Lower leg skin (tissue), 4 donors: ENCODE measurements at regions not wholly inside any gene's neighbourhood (a gene's known extent, or its start where the extent isn't known, plus 50 kb on each side); places are given as distances from the start of the nearest gene placed in this dataset.

Source experiments
- DNase-seq, 2 donors: peaks; one replicate each; pipeline ENCODE4 v3.0.0-alpha.2; 2019; ENCODE audit warnings: low spot score in 2 of 2
- H3K4me3 ChIP-seq: fragments of 200-600 bp; sonication (generic); 2 replicates; pipeline ENCODE4 v1.5.1; 2017; ENCODE audit warnings: mild to moderate bottlenecking, low read depth; ENCODE audit not compliant: poor library complexity, severe bottlenecking
- CTCF ChIP-seq, 3 donors: fragments of 450-650 bp; IDR thresholded peaks; one replicate each; pipeline ENCODE4 v1.5.1; 2016; ENCODE audit warnings: antibody characterized with exemption in 3 of 3, mild to moderate bottlenecking in 3 of 3, moderate library complexity in 2 of 3
- POLR2A ChIP-seq, 2 donors: fragments of 450-650 bp; IDR thresholded peaks; one replicate each; pipeline ENCODE4 v1.6.1; 2016 to 2017; ENCODE audit warnings: antibody characterized with exemption in 2 of 2, mild to moderate bottlenecking in 1 of 2, moderate library complexity in 1 of 2
- WGBS, 2 donors: methylation state at CpG; one replicate each; pipeline ENCODE4 v1.1.5; 2018; 5-methylcytosine and 5-hydroxymethylcytosine counted together
- intact Hi-C: fragments of 100-400 bp; cut with DNase I; formaldehyde crosslinking; loops from one replicate; pipeline ENCODE4 v1.15.0; 2023; ENCODE audit warnings: low total_unique reads

- DNase-seq: no peak
- intact Hi-C loops: no loop called here
- TF ChIP-seq CTCF (IDR thresholded peaks at IDR 0.05): no peak
- TF ChIP-seq POLR2A (IDR thresholded peaks at IDR 0.05): no peak
- H3K4me3 ChIP-seq: no peak overlapping the region
- 69 to 80% methylated on average over 3 of the region's 3 CpGs for whole genome bisulfite sequencing, 2 donors
Measured at GRCh38 chr1:78722947-78723346, 73.3 kb downstream of the IFI44 start.

- H3K4me3 ChIP-seq: no peak overlapping the region
- 91 to 93% methylated on average over 1 of the region's 1 CpG for WGBS, 2 donors
- TF ChIP-seq CTCF (IDR thresholded peaks at IDR 0.05) (no peak), POLR2A (IDR thresholded peaks at IDR 0.05) (no peak)
- DNase-seq: no peak
- intact Hi-C loops: no loop called here
Measured at GRCh38 chr1:78726686-78727085, 77.1 kb downstream of the IFI44 start.

DNA sequence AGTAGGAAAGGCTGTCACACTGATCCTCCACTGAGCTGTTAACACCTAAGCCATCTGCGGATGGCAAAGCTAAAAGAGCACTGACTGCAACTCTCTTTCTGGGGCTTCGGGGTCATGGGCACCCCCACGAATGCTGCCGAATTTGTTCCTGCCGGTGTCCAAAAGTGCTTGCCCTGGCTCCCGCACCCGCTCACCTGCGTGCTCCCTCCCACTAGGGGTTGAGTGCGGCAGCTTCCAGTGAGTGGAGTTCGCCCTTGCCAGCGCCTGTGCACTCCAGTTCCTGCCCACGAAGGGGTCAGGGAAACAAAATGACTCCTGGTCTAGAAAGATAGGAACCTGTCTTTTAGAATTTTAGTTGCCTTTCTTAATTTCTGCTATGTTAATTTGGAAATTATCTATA, 78.7 kb downstream of the IFI44 start:
- WGBS, 2 donors: 91 to 93% methylated on average over 12 of the region's 12 CpGs
- intact Hi-C loops: no loop called here
- TF ChIP-seq CTCF (IDR thresholded peaks at IDR 0.05): no peak
- no peak for TF ChIP-seq POLR2A (IDR thresholded peaks at IDR 0.05)
- DNase-seq: no peak
- H3K4me3 ChIP-seq: no peak overlapping the region

DNA sequence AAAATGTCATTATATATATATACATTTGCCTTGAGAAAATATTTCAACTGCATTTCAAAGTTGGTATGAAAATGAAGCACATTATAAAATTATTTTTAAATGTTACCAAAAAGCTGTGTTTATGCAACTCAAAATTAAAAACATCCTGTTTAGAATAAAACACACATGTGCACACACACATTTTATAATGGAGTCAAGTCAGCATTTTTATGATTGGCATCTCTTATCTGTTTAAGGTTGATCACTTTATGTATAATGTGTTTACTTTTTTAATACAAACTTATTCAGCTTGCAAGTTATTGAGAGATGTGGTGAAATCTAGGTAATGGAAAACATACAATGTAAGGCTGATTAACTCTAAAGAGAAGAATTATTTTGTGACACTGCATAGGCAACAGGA, 80.4 kb downstream of the IFI44 start:
- no peak for DNase-seq
- H3K4me3 ChIP-seq: no peak overlapping the region
- intact Hi-C loops: no loop called here
- TF ChIP-seq POLR2A (IDR thresholded peaks at IDR 0.05) (no peak), CTCF (IDR thresholded peaks at IDR 0.05) (no peak)

DNA sequence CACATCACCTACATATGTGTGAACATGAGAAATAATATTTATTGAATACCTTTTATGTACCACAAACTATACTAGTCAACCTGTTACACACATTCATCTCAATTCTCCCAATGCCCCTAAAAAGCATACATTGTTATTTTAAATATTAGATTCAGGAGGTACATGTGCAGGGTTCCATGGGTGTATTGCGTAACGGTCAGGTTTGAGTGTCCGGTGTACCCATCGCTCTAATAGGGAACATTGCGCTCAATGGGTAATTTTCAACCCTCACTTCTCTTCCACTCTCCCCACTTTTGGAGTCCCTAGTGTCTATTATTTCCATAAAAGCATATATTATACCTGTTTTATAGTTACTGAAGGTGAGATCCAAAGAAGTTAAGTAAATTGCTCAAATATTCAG, 82.0 kb downstream of the IFI44 start:
- intact Hi-C loops: no loop called here
- TF ChIP-seq CTCF (IDR thresholded peaks at IDR 0.05) (no peak), POLR2A (IDR thresholded peaks at IDR 0.05) (no peak)
- H3K4me3 ChIP-seq: no peak overlapping the region
- whole genome bisulfite sequencing, 2 donors: 79 to 92% methylated on average over 5 of the region's 5 CpGs
- no peak for DNase-seq

- intact Hi-C loops: no loop called here
- DNase-seq: no peak
- TF ChIP-seq POLR2A (IDR thresholded peaks at IDR 0.05): no peak
- TF ChIP-seq CTCF (IDR thresholded peaks at IDR 0.05): no peak
- no peak overlapping the region for H3K4me3 ChIP-seq
- WGBS, 2 donors: 84 to 89% methylated on average over 1 of the region's 1 CpG
Measured at GRCh38 chr1:78737241-78737640, 87.6 kb downstream of the IFI44 start.
